ENCODE measurements at regions not wholly inside any gene's neighbourhood (a gene's known extent, or its start where the extent isn't known, plus 50 kb on each side); places are given as distances from the start of the nearest gene placed in this dataset.

DNA sequence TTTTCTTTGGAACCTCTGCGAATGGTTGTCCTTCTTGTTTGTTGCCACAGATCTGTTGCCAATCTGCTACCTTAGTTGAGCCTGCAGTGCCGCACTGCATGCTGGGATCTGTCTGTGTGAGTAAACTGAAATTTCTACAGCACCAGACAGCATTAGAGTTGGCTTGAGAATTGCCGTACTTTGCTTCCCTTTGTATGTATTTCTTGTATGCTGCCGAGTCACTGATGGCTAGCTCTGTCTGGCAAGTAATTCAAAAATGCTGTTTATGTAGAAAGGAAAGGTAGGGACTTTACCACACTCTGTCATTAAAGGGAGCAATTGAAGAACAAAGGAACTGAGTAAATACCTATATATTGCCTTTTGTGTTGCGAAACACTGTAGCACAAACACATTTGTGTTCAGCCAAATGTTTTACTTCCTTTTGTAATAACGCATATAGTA, 857.4 kb downstream of the USP25 start:
- TF ChIP-seq POLR2A (IDR thresholded peaks at IDR 0.05) (no peak), POLR2AphosphoS5 (IDR thresholded peaks at IDR 0.05) (no peak)
- TF ChIP-seq, protein P1, sequence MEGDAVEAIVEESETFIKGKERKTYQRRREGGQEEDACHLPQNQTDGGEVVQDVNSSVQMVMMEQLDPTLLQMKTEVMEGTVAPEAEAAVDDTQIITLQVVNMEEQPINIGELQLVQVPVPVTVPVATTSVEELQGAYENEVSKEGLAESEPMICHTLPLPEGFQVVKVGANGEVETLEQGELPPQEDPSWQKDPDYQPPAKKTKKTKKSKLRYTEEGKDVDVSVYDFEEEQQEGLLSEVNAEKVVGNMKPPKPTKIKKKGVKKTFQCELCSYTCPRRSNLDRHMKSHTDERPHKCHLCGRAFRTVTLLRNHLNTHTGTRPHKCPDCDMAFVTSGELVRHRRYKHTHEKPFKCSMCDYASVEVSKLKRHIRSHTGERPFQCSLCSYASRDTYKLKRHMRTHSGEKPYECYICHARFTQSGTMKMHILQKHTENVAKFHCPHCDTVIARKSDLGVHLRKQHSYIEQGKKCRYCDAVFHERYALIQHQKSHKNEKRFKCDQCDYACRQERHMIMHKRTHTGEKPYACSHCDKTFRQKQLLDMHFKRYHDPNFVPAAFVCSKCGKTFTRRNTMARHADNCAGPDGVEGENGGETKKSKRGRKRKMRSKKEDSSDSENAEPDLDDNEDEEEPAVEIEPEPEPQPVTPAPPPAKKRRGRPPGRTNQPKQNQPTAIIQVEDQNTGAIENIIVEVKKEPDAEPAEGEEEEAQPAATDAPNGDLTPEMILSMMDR (IDR thresholded peaks at IDR 0.05 in 8 of 11, conservative IDR thresholded peaks at IDR 0.05 in 3 of 11): no peak

All from spleen (tissue), 7 donors.